ENCODE measurements at regions not wholly inside any gene's neighbourhood (a gene's known extent, or its start where the extent isn't known, plus 50 kb on each side); places are given as distances from the start of the nearest gene placed in this dataset.

- TF ChIP-seq CSRNP3 (CRISPR knock-in tag; IDR thresholded peaks at IDR 0.05): no peak
- no peak for TF ChIP-seq ZNF8 (CRISPR knock-in tag; IDR thresholded peaks at IDR 0.05)
- TF ChIP-seq PPARA (CRISPR knock-in tag; IDR thresholded peaks at IDR 0.05; ENCODE audit: borderline replicate concordance): no peak
- no peak for TF ChIP-seq TSHZ2 (CRISPR knock-in tag; IDR thresholded peaks at IDR 0.05)
- TF ChIP-seq ZNF70 (CRISPR knock-in tag; IDR thresholded peaks at IDR 0.05): no peak
- no peak for TF ChIP-seq TCF4 (CRISPR knock-in tag; IDR thresholded peaks at IDR 0.05; ENCODE audit: borderline replicate concordance)
Observed at GRCh38 chr2:185374878-185375277, 363.7 kb upstream of the FSIP2 start (continued).

GRCh38 chr2:185375731-185376130, 362.9 kb upstream of the FSIP2 start:
- TF ChIP-seq CSDC2 (CRISPR knock-in tag; IDR thresholded peaks at IDR 0.05) (no peak), ZNF8 (CRISPR knock-in tag; IDR thresholded peaks at IDR 0.05) (no peak), ZC3H10 (CRISPR knock-in tag; IDR thresholded peaks at IDR 0.05) (no peak), RARB (CRISPR knock-in tag; IDR thresholded peaks at IDR 0.05) (no peak), GLIS3 (CRISPR knock-in tag; IDR thresholded peaks at IDR 0.05) (no peak), ZNF565 (CRISPR knock-in tag; conservative IDR thresholded peaks at IDR 0.05; ENCODE audit: low read depth) (no peak), CSRNP3 (CRISPR knock-in tag; IDR thresholded peaks at IDR 0.05) (no peak), PATZ1 (CRISPR knock-in tag; IDR thresholded peaks at IDR 0.05; ENCODE audit: borderline replicate concordance) (no peak), ISL1 (CRISPR knock-in tag; IDR thresholded peaks at IDR 0.05) (no peak)

GRCh38 chr2:185381631-185382030, 357.0 kb upstream of the FSIP2 start:
- no peak for TF ChIP-seq TSHZ2 (CRISPR knock-in tag; IDR thresholded peaks at IDR 0.05)
- no peak for TF ChIP-seq ZNF70 (CRISPR knock-in tag; IDR thresholded peaks at IDR 0.05)
- no peak for TF ChIP-seq BACH2 (CRISPR knock-in tag; IDR thresholded peaks at IDR 0.05; ENCODE audit: borderline replicate concordance)
- no peak for TF ChIP-seq SNAI2 (CRISPR knock-in tag; IDR thresholded peaks at IDR 0.05)
- TF ChIP-seq ZFP3 (CRISPR knock-in tag; IDR thresholded peaks at IDR 0.05): no peak
- TF ChIP-seq ZC3H10 (CRISPR knock-in tag; IDR thresholded peaks at IDR 0.05): no peak
- TF ChIP-seq ISL1 (CRISPR knock-in tag; IDR thresholded peaks at IDR 0.05): no peak
- TF ChIP-seq CSDC2 (CRISPR knock-in tag; IDR thresholded peaks at IDR 0.05): no peak
- TF ChIP-seq GLIS3 (CRISPR knock-in tag; IDR thresholded peaks at IDR 0.05): no peak

More at GRCh38 chr2:185375731-185376130, 362.9 kb upstream of the FSIP2 start:
- ATAC-seq: no peak

More at GRCh38 chr2:185381631-185382030, 357.0 kb upstream of the FSIP2 start:
- ATAC-seq: no peak

Measured in SK-N-SH treated with all-trans-retinoic acid at 6 μM for 48 hours (cell line).